Kidney epithelial cell (primary cell): ENCODE measurements at regions not wholly inside any gene's neighbourhood (a gene's known extent, or its start where the extent isn't known, plus 50 kb on each side); places are given as distances from the start of the nearest gene placed in this dataset.
A peak's percentile ranks its signal among the peaks of the same experiment; 100 is the strongest.
"Not testable (repeated sequence)": the region's sequence is repeated elsewhere in the genome, so short reads cannot be mapped to it uniquely, and the experiment has no call there.

ENCODE experiments used
- DNase-seq: peaks from one replicate; pipeline ENCODE4 v3.0.0-alpha.2; 2010; ENCODE audit warnings: low read depth
- H3K27me3 ChIP-seq: 2 replicates; pipeline ENCODE4 v1.6.0; 2011; ENCODE audit warnings: low read length; ENCODE audit not compliant: control insufficient read depth, insufficient read depth
- H3K36me3 ChIP-seq: 2 replicates; pipeline ENCODE4 v1.5.1; 2011; ENCODE audit warnings: low read length; ENCODE audit not compliant: control insufficient read depth, insufficient read depth
- H3K4me3 ChIP-seq: 2 replicates; pipeline ENCODE4 v1.5.1; 2011; ENCODE audit warnings: low read depth, mild to moderate bottlenecking, control low read depth, low read length
- CTCF ChIP-seq: IDR thresholded peaks from 2 replicates; pipeline ENCODE4 v1.5.1; 2011; ENCODE audit warnings: mild to moderate bottlenecking, moderate library complexity, low read length, control low read depth, inconsistent platforms; ENCODE audit not compliant: insufficient read depth, poor library complexity, severe bottlenecking

- peak; percentile 19 for DNase-seq
- no peaks in the 10 kb centered on the region for H3K27me3 ChIP-seq
- H3K4me3 ChIP-seq: no peak overlapping the region
- no peaks in the 10 kb centered on the region for H3K36me3 ChIP-seq
- TF ChIP-seq CTCF: no peak
Observed at GRCh38 chr9:75455444-75455921, 367.2 kb downstream of the OSTF1 start.

- Histone ChIP-seq H3K27me3 (no peaks in the 10 kb centered on the region), H3K4me3 (no peak overlapping the region), H3K36me3 (no peaks in the 10 kb centered on the region)
- DNase-seq: no peak
- no peak for TF ChIP-seq CTCF
Observed at GRCh38 chr9:75456698-75457097, 368.4 kb downstream of the OSTF1 start.

GRCh38 chr9:75457474-75458011, 369.2 kb downstream of the OSTF1 start:
- Histone ChIP-seq H3K27me3 (no peaks in the 10 kb centered on the region), H3K4me3 (no peak overlapping the region), H3K36me3 (no peaks in the 10 kb centered on the region)
- no peak for TF ChIP-seq CTCF
- DNase-seq: no peak

DNA sequence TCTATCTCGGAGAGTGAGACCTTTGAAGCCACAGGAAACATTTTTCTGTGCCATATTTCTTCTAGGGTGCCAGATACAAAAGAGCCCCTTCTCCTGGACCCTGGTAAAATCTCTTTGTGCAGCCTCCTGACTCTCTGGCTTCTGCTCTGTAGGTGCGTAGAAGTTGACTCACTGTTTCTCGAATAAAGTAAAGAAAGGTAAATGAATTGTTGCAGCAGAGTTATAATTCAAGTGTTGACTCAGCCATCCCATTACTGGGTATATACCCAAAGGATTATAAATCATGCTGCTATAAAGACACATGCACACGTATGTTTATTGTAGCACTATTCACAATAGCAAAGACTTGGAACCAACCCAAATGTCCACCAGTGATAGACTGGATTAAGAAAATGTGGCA, 371.0 kb downstream of the OSTF1 start:
- DNase-seq, H3K4me3 ChIP-seq, H3K27me3 ChIP-seq, H3K36me3 ChIP-seq: not testable (repeated sequence)

DNA sequence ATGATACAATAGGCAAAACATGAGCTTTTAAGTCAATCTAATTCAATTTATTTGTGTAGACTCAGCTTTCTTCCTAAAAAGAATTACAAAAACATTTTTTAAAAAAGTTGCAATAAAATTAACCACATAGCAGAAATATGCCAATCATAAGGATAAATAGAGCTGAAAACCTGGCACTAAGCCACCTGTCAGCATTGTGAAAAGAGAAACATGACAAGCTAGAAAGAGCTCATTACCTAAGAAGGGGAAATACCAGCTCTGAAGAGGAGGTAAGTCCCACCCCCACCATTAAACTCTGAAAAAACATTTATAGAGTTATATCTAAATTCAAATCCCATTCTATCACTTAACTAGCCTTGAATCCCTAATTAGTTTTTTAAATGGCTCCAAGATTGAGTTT, 372.9 kb downstream of the OSTF1 start:
- TF ChIP-seq CTCF: no peak
- Histone ChIP-seq H3K36me3 (no peaks in the 10 kb centered on the region), H3K27me3 (no peaks in the 10 kb centered on the region), H3K4me3 (no peak overlapping the region)
- DNase-seq: no peak

- DNase-seq: no peak
- Histone ChIP-seq H3K4me3 (no peak overlapping the region), H3K27me3 (no peaks in the 10 kb centered on the region), H3K36me3 (no peaks in the 10 kb centered on the region)
- no peak for TF ChIP-seq CTCF
Observed at GRCh38 chr9:75462866-75463265, 374.6 kb downstream of the OSTF1 start.
